ENCODE measurements at regions not wholly inside any gene's neighbourhood (a gene's known extent, or its start where the extent isn't known, plus 50 kb on each side); places are given as distances from the start of the nearest gene placed in this dataset.

- DNase-seq, result no peak
- no peak overlapping the region for H3K4me3 ChIP-seq
These were observed 168.1 kb upstream of the MBNL1 start for GRCh38 chr3:152100491-152101132.

GRCh38 chr3:152102410-152102809, 166.3 kb upstream of the MBNL1 start:
- Histone ChIP-seq H3K27me3 (no peaks in the 10 kb centered on the region), H3K36me3 (no peaks in the 10 kb centered on the region), H3K9me3 (no peaks in the 10 kb centered on the region), H3K4me3 (no peak overlapping the region)
- DNase-seq, result no peak

More at GRCh38 chr3:152100491-152101132, 168.1 kb upstream of the MBNL1 start:
- no peaks in the 10 kb centered on the region for H3K36me3 ChIP-seq
- H3K27me3 ChIP-seq, result no peaks in the 10 kb centered on the region
- H3K9me3 ChIP-seq, result no peaks in the 10 kb centered on the region

DNA sequence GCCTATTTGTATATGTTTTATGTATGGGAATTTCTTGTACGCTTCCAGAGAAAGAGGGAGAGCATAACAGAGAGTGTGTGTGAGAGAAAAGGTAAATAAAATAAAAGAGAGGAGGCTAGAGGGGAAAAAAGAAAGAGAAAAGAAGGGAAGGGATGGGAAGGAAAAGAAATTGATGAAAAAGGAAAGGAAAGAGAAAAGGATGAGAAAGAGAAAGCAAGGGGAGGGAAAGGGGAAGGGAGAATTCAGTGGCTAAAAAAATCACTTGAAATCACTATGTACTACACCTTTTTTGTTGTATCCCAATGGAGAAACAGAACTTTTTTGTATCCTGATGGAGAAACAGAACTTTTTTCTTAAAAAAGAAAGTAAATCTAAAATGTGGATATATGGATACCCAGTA, 165.5 kb upstream of the MBNL1 start:
- H3K9me3 ChIP-seq, result no peaks in the 10 kb centered on the region
- H3K36me3 ChIP-seq, result no peaks in the 10 kb centered on the region
- no peaks in the 10 kb centered on the region for H3K27me3 ChIP-seq
- no peak for DNase-seq
- no peak overlapping the region for H3K4me3 ChIP-seq

- no peak overlapping the region for H3K4me3 ChIP-seq
- H3K36me3 ChIP-seq, result no peaks in the 10 kb centered on the region
- no peaks in the 10 kb centered on the region for H3K27me3 ChIP-seq
- no peaks in the 10 kb centered on the region for H3K9me3 ChIP-seq
- no peak for DNase-seq
These were observed 163.8 kb upstream of the MBNL1 start for GRCh38 chr3:152104847-152105415.

DNA sequence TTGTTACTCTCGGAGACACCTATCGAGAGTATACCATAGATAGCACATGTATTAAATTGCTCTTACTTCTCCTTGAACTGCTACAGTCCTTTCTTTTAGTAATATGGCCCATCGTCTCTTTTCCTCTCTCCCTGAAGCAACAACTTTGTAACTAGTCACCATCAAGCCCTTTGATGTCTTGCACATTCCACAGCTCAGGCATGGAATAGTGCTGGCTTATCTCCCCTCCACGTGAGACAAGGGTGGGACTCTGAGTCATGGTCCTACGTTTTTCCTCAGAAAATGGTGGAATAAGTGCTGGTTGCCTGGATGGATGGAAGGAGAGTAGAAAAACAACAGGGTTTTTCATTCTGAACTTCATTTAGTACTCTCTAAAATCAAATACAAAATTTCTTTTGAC, 163.3 kb upstream of the MBNL1 start:
- no peaks in the 10 kb centered on the region for H3K36me3 ChIP-seq
- H3K9me3 ChIP-seq, result no peaks in the 10 kb centered on the region
- no peak for DNase-seq
- no peak overlapping the region for H3K4me3 ChIP-seq
- no peaks in the 10 kb centered on the region for H3K27me3 ChIP-seq

DNA sequence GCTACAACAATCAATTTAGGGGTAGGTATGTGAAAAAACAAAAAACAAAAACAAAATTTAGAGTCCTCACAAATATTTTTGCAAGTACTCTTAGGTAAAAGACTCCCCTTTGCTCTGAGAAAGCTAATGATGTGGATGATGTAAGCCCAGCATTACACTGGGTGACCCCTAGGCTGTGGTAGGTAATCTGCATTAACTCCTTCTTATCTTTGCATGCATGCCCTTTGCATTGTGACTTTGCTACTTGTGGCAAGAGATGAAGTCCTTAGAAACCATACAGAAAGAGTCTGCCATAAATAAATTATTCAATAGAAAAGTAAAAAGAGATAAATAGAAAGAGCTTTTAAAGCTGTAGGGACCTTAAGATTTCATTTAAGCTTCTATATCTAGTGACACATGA, 159.7 kb upstream of the MBNL1 start:
- no peaks in the 10 kb centered on the region for H3K9me3 ChIP-seq
- no peak for DNase-seq

GRCh38 chr3:152113413-152113812, 155.3 kb upstream of the MBNL1 start:
- no peaks in the 10 kb centered on the region for H3K9me3 ChIP-seq
- no peaks in the 10 kb centered on the region for H3K36me3 ChIP-seq
- DNase-seq, result no peak
- no peaks in the 10 kb centered on the region for H3K27me3 ChIP-seq
- no peak overlapping the region for H3K4me3 ChIP-seq

More for the DNA sequence above, 159.7 kb upstream of the MBNL1 start:
- H3K4me3 ChIP-seq, result no peak overlapping the region
- H3K36me3 ChIP-seq, result no peaks in the 10 kb centered on the region
- no peaks in the 10 kb centered on the region for H3K27me3 ChIP-seq

DNA sequence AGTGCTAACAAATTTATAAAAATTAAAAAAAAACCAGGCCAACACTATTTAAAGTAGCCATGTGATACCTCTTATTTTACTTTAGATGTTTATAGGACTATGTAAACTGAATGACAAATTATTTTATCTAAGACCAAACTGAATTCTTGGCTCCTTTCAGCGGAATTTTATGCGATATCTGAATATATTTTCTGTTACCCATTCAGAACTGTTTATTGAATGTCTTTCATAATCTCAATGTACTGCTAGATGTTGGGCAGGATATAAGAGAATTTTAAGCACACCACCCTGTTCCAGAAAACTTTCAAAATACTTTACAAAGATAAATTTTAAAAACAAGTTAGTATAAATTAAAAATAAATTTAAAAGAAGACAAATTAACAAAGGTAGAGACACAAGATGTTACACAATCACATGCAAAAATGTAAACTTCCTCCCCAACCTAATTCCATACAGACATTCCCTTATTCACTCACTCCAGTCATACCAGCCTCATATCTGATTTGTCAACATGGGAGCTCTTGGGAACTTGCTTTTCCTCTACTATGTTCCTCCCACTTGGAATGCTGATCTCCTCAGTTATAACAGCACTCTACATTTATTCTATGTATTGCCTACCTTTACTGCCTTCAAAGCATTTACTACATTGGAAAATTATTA, 154.6 kb upstream of the MBNL1 start:
- Histone ChIP-seq H3K36me3 (no peaks in the 10 kb centered on the region), H3K9me3 (no peaks in the 10 kb centered on the region), H3K4me3 (no peak overlapping the region), H3K27me3 (no peaks in the 10 kb centered on the region)
- no peak for DNase-seq

- DNase-seq, result no peak
- H3K36me3 ChIP-seq, result no peaks in the 10 kb centered on the region
- no peaks in the 10 kb centered on the region for H3K9me3 ChIP-seq
- no peak overlapping the region for H3K4me3 ChIP-seq
- H3K27me3 ChIP-seq, result no peaks in the 10 kb centered on the region
These were observed 148.0 kb upstream of the MBNL1 start for GRCh38 chr3:152120601-152121269.

GRCh38 chr3:152121270-152121636, 147.5 kb upstream of the MBNL1 start:
- Histone ChIP-seq H3K4me3 (no peak overlapping the region), H3K36me3 (no peaks in the 10 kb centered on the region), H3K27me3 (no peaks in the 10 kb centered on the region), H3K9me3 (no peaks in the 10 kb centered on the region)
- no peak for DNase-seq

DNA sequence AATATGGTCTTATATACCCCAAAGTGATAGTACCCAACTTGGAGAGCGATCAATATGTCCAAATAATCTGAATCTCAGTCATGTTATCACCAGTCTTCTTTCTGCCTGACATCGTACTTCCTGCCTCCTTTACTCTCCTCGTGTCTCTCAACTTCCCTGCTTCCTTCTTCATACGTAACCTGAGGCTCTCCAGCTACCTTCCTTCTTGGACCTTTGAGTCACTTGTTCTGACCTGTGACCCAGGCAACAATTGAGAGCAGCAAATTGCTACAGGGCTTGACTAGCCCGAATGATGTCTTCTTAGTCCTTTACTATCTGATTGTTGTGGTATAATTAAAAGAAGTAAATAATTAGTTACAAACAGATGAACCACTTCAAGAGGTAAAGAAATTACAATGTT, 145.9 kb upstream of the MBNL1 start:
- Histone ChIP-seq H3K4me3 (no peak overlapping the region), H3K9me3 (no peaks in the 10 kb centered on the region), H3K36me3 (no peaks in the 10 kb centered on the region), H3K27me3 (no peaks in the 10 kb centered on the region)
- no peak for DNase-seq

DNA sequence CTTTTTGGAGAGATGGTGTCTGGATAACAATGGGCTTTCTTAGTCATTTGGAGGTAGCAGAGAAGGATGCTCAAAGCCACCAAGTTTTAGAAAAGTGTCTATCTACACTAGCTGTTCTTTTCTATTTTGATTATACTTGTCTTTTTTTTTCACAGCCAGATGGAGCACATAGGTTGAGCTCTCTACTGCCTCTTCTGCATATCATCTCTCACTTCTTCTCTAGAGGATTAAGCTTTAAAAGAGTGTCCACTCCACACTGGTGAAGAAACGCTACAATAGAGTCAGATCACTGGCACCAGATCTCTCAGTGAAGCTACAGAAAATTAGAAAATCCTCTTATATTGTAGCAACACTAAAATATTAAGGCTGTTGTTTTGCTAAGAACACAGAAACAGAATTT, 145.3 kb upstream of the MBNL1 start:
- DNase-seq, result no peak

GRCh38 chr3:152126260-152126659, 142.5 kb upstream of the MBNL1 start:
- Histone ChIP-seq H3K4me3 (no peak overlapping the region), H3K9me3 (no peaks in the 10 kb centered on the region), H3K36me3 (no peaks in the 10 kb centered on the region), H3K27me3 (no peaks in the 10 kb centered on the region)
- DNase-seq, result no peak

More for the DNA sequence above, 145.3 kb upstream of the MBNL1 start:
- H3K27me3 ChIP-seq, result no peaks in the 10 kb centered on the region
- no peaks in the 10 kb centered on the region for H3K36me3 ChIP-seq
- H3K9me3 ChIP-seq, result no peaks in the 10 kb centered on the region
- no peak overlapping the region for H3K4me3 ChIP-seq

DNA sequence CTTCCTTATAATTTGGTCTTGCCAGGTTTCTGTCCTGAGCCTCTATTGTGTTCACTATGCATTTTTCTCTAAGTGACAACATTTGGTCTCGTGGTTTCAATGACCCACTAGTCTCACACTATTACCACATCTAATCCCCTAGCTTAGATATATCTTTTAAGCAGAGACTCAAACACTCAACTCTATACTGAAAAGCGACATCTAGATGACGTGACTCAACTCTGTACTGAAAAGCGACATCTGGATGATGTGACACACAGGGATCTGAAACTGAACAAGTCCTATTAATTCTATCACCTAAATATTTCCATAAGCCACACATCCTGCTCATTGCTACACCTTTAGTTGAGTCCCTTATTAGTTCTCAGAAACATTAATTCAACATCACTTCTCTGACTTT, 141.7 kb upstream of the MBNL1 start:
- no peak overlapping the region for H3K4me3 ChIP-seq
- DNase-seq, result no peak
- no peaks in the 10 kb centered on the region for H3K27me3 ChIP-seq
- H3K9me3 ChIP-seq, result no peaks in the 10 kb centered on the region
- H3K36me3 ChIP-seq, result no peaks in the 10 kb centered on the region

- Histone ChIP-seq H3K9me3 (no peaks in the 10 kb centered on the region), H3K27me3 (no peaks in the 10 kb centered on the region), H3K4me3 (no peak overlapping the region), H3K36me3 (no peaks in the 10 kb centered on the region)
- no peak for DNase-seq
These were observed 140.4 kb upstream of the MBNL1 start for GRCh38 chr3:152128356-152128755.

DNA sequence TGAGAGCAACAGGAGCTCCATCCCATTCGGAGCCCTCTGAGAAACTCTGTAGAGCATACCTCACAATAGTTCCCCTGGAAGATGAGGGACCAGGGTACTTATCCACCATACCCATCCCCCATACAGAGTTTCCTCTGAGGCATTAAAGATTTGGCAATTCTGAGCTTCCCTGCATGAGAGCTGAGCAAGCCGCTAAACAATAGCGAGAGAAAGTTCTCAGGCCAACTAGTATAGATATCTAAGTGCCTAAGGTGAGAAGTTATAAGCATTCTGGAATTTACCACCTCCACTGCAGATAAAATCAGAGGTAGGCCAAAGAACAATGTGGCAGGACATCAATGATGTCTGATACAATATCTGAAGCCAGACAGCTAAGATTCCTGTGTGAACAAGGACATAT, 129.1 kb upstream of the MBNL1 start:
- no peak for DNase-seq
- no peak overlapping the region for H3K4me3 ChIP-seq
- no peaks in the 10 kb centered on the region for H3K9me3 ChIP-seq
- no peaks in the 10 kb centered on the region for H3K27me3 ChIP-seq
- H3K36me3 ChIP-seq, result no peaks in the 10 kb centered on the region

DNA sequence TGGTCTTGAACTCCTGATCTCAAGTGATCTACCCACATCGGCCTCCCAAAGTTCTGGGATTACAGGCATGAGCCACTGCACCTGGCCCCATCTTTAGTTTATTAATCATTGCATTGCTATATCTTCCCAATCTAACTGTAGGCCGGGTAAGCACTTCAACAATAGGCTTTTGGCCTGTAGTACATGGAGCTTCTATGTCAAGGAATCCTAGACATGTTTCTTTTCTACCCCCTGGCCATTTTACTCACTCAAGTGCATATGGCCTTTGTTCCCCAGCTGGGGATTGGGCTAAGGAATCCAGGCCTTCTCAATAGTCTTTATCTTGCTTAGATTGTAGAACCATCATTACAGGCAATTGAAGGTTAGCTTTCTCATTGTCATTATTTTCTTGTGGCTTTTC, 122.3 kb upstream of the MBNL1 start:
- no peaks in the 10 kb centered on the region for H3K27me3 ChIP-seq
- no peak overlapping the region for H3K4me3 ChIP-seq
- no peaks in the 10 kb centered on the region for H3K9me3 ChIP-seq
- H3K36me3 ChIP-seq, result no peaks in the 10 kb centered on the region
- DNase-seq, result no peak

- no peak for DNase-seq
- no peak overlapping the region for H3K4me3 ChIP-seq
- H3K36me3 ChIP-seq, result no peaks in the 10 kb centered on the region
- no peaks in the 10 kb centered on the region for H3K9me3 ChIP-seq
- no peaks in the 10 kb centered on the region for H3K27me3 ChIP-seq
These were observed 121.0 kb upstream of the MBNL1 start for GRCh38 chr3:152147748-152148147.

Measured in MG63 (cell line).